ENCODE measurements at regions not wholly inside any gene's neighbourhood (a gene's known extent, or its start where the extent isn't known, plus 50 kb on each side); places are given as distances from the start of the nearest gene placed in this dataset.

DNA sequence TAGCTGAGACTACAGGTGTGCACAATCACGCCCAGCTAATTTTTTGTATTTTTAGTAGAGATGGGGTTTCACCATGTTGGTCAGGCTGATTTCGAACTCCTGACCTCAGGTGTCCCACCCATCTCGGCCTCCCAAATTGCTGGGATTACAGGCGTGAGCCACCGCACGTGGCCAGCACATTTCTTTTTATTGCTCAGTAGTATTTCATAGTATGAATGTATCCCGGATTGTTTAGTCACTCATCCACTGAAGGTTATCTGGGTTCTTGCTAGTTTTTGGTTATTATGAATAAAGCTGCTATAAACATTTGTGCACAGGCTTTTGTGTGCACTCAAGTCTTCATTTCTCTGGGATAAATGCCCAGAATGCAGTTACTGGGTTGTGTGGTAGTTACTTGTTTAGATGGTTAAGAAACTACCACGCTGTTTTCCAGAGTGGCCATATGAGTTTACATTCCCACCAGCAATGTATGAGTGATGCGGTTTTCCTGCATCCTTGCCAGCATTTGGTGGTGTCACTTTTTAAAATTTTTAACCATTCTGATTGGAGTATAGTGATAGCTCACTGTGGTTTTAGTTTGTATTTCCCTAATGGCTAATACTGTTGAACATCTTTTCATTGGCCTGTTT is 275.8 kb upstream of the LYZL1 start:
- no peaks in the 10 kb centered on the region for H3K27me3 ChIP-seq (ENCODE audit: control insufficient read depth, insufficient read depth, low read length)
- TF ChIP-seq TCF7L2 (IDR thresholded peaks at IDR 0.05; ENCODE audit: low read depth, low read length) (no peak), POLR2AphosphoS5 (IDR thresholded peaks at IDR 0.05; ENCODE audit: low read depth, low read length) (no peak), SIN3A (IDR thresholded peaks at IDR 0.05; ENCODE audit: borderline replicate concordance, insufficient read depth, low read depth, low read length) (no peak)
- TF ChIP-seq, protein P1, sequence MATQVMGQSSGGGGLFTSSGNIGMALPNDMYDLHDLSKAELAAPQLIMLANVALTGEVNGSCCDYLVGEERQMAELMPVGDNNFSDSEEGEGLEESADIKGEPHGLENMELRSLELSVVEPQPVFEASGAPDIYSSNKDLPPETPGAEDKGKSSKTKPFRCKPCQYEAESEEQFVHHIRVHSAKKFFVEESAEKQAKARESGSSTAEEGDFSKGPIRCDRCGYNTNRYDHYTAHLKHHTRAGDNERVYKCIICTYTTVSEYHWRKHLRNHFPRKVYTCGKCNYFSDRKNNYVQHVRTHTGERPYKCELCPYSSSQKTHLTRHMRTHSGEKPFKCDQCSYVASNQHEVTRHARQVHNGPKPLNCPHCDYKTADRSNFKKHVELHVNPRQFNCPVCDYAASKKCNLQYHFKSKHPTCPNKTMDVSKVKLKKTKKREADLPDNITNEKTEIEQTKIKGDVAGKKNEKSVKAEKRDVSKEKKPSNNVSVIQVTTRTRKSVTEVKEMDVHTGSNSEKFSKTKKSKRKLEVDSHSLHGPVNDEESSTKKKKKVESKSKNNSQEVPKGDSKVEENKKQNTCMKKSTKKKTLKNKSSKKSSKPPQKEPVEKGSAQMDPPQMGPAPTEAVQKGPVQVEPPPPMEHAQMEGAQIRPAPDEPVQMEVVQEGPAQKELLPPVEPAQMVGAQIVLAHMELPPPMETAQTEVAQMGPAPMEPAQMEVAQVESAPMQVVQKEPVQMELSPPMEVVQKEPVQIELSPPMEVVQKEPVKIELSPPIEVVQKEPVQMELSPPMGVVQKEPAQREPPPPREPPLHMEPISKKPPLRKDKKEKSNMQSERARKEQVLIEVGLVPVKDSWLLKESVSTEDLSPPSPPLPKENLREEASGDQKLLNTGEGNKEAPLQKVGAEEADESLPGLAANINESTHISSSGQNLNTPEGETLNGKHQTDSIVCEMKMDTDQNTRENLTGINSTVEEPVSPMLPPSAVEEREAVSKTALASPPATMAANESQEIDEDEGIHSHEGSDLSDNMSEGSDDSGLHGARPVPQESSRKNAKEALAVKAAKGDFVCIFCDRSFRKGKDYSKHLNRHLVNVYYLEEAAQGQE (IDR thresholded peaks at IDR 0.05; ENCODE audit: insufficient read depth in 1 of 2, low read depth in 2 of 2, low read length in 1 of 2) = no peak
- TF ChIP-seq, protein P2, sequence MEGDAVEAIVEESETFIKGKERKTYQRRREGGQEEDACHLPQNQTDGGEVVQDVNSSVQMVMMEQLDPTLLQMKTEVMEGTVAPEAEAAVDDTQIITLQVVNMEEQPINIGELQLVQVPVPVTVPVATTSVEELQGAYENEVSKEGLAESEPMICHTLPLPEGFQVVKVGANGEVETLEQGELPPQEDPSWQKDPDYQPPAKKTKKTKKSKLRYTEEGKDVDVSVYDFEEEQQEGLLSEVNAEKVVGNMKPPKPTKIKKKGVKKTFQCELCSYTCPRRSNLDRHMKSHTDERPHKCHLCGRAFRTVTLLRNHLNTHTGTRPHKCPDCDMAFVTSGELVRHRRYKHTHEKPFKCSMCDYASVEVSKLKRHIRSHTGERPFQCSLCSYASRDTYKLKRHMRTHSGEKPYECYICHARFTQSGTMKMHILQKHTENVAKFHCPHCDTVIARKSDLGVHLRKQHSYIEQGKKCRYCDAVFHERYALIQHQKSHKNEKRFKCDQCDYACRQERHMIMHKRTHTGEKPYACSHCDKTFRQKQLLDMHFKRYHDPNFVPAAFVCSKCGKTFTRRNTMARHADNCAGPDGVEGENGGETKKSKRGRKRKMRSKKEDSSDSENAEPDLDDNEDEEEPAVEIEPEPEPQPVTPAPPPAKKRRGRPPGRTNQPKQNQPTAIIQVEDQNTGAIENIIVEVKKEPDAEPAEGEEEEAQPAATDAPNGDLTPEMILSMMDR (IDR thresholded peaks at IDR 0.05) = no peak
- in situ Hi-C loops (cut with HindIII; ENCODE audit: low pct_unique_long_range_greater_than_20kb, low sequenced_read_pairs) = no loop called here
- H3K4me3 ChIP-seq (ENCODE audit: low read depth in 2 of 2, low read length in 2 of 2) = no peak overlapping the region
- H3K9me3 ChIP-seq (ENCODE audit: control insufficient read depth, insufficient read depth, low read depth, low read length) = no peaks in the 10 kb centered on the region
- POLR2A ChIA-PET = no interaction called here
- no peaks in the 10 kb centered on the region for H3K4me1 ChIP-seq (ENCODE audit: control insufficient read depth, insufficient read depth, low read length)
- H3K36me3 ChIP-seq (ENCODE audit: control insufficient read depth, insufficient read depth, low read length) = no peaks in the 10 kb centered on the region
- CTCF ChIA-PET = no interaction called here
- DNase-seq (ENCODE audit: low read depth, low spot score) (no peak), ATAC-seq (no peak)
- intact Hi-C loops (cut with micrococcal nuclease; ENCODE audit: unreplicated experiment) = no loop called here
- BruUV-seq (replicated peaks) = no TSS peak
- H3K27ac ChIP-seq (ENCODE audit: low read length) = no peak overlapping the region

DNA sequence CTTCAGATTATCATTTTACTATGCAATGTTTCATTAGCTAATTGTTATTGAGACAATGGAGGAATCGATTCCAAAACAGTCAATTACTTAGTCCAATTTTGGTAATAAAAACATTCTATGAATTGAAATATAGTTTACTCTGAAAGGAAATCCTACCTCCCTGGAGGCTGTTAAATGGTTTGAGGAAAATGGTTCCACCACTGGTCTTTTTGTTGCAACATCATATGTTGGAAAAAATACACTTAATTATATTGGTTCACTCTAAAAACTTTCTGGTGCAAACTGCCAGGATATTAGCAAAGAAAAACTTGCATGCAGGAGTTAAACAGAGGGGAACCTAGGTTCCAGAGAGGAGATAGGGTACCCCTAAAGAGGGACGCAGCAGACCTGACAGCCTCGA is 267.3 kb upstream of the LYZL1 start:
- intact Hi-C loops (cut with micrococcal nuclease; ENCODE audit: unreplicated experiment) (no loop called here), in situ Hi-C loops (cut with HindIII; ENCODE audit: low pct_unique_long_range_greater_than_20kb, low sequenced_read_pairs) (no loop called here)
- Histone ChIP-seq H3K4me3 (ENCODE audit: low read depth in 2 of 2, low read length in 2 of 2) (no peak overlapping the region), H3K27ac (ENCODE audit: low read length) (no peak overlapping the region), H3K27me3 (ENCODE audit: control insufficient read depth, insufficient read depth, low read length) (no peaks in the 10 kb centered on the region), H3K36me3 (ENCODE audit: control insufficient read depth, insufficient read depth, low read length) (no peaks in the 10 kb centered on the region), H3K4me1 (ENCODE audit: control insufficient read depth, insufficient read depth, low read length) (no peaks in the 10 kb centered on the region), H3K9me3 (ENCODE audit: control insufficient read depth, insufficient read depth, low read depth, low read length) (no peaks in the 10 kb centered on the region)
- TF ChIP-seq TCF7L2 (IDR thresholded peaks at IDR 0.05; ENCODE audit: low read depth, low read length) = no peak
- TF ChIP-seq, protein P1 (IDR thresholded peaks at IDR 0.05; ENCODE audit: insufficient read depth in 1 of 2, low read depth in 2 of 2, low read length in 1 of 2) = no peak
- no peak for TF ChIP-seq POLR2AphosphoS5 (IDR thresholded peaks at IDR 0.05; ENCODE audit: low read depth, low read length)
- TF ChIP-seq, protein P2 (IDR thresholded peaks at IDR 0.05) = no peak
- TF ChIP-seq SIN3A (IDR thresholded peaks at IDR 0.05; ENCODE audit: borderline replicate concordance, insufficient read depth, low read depth, low read length) = no peak
- ChIA-PET CTCF (no interaction called here), POLR2A (interaction anchor here (0.5 kb wide), 1 partner anchor 1206 kb away, joined by 4 read pairs; no protein-coding TSS in a partner anchor)
- ATAC-seq (no peak), DNase-seq (ENCODE audit: low read depth, low spot score) (no peak)
- no TSS peak for BruUV-seq (replicated peaks)

Data from Panc1 (cell line).